Endodermal cell (in vitro differentiated cells): ENCODE measurements at regions not wholly inside any gene's neighbourhood (a gene's known extent, or its start where the extent isn't known, plus 50 kb on each side); places are given as distances from the start of the nearest gene placed in this dataset.

Experiments
- DNase-seq: peaks from one replicate; pipeline ENCODE4 v3.0.0-alpha.2; 2017
- H3K27ac ChIP-seq: 2 replicates; pipeline ENCODE4 v1.5.1; 2013; ENCODE audit warnings: mild to moderate bottlenecking, low read depth, low read length, moderate library complexity
- H3K27me3 ChIP-seq: 2 replicates; pipeline ENCODE4 v1.6.1; 2013; ENCODE audit warnings: mild to moderate bottlenecking, low read length, moderate library complexity; ENCODE audit not compliant: insufficient read depth, control insufficient read depth, poor library complexity, severe bottlenecking
- H3K36me3 ChIP-seq: 2 replicates; pipeline ENCODE4 v1.7.0; 2013; ENCODE audit warnings: mild to moderate bottlenecking, low read length, moderate library complexity; ENCODE audit not compliant: control insufficient read depth, insufficient read depth
- H3K4me1 ChIP-seq: one replicate; pipeline ENCODE4 v1.7.0; 2013; ENCODE audit warnings: low read length; ENCODE audit not compliant: control insufficient read depth, insufficient read depth
- H3K4me3 ChIP-seq: 2 replicates; pipeline ENCODE4 v1.5.1; 2013; ENCODE audit warnings: mild to moderate bottlenecking, low read length, moderate library complexity
- H3K9ac ChIP-seq: 2 replicates; pipeline ENCODE4 v1.6.1; 2013; ENCODE audit warnings: mild to moderate bottlenecking, low read length, moderate library complexity; ENCODE audit not compliant: poor library complexity, severe bottlenecking; ENCODE audit errors: extremely low read depth
- H3K9me3 ChIP-seq: 2 replicates; pipeline ENCODE4 v1.6.1; 2013; ENCODE audit warnings: mild to moderate bottlenecking, low read length, moderate library complexity; ENCODE audit not compliant: control insufficient read depth
- H3K27ac Mint-ChIP-seq: 2 replicates; pipeline ENCODE4 v1.8.0; 2020; ENCODE audit warnings: mixed read lengths
- H3K27me3 Mint-ChIP-seq: 2 replicates; pipeline ENCODE4 v1.8.0; 2021; ENCODE audit warnings: mild to moderate bottlenecking, mixed read lengths; ENCODE audit not compliant: insufficient read depth
- H3K36me3 Mint-ChIP-seq: 2 replicates; pipeline ENCODE4 v1.8.0; 2020; ENCODE audit warnings: low read depth, mixed read lengths
- H3K4me1 Mint-ChIP-seq: 2 replicates; pipeline ENCODE4 v1.8.0; 2020; ENCODE audit warnings: mixed read lengths
- H3K4me3 Mint-ChIP-seq: 2 replicates; pipeline ENCODE4 v1.8.0; 2020; ENCODE audit warnings: mild to moderate bottlenecking, moderate library complexity, mixed read lengths
- H3K9me3 Mint-ChIP-seq: 2 replicates; pipeline ENCODE4 v1.8.0; 2020; ENCODE audit warnings: mild to moderate bottlenecking, mixed read lengths
- CTCF ChIP-seq: fragments of 200-600 bp; sonication (generic); conservative IDR thresholded peaks from 2 replicates; pipeline ENCODE4 v1.5.0; 2021; ENCODE audit warnings: antibody characterized with exemption, mild to moderate bottlenecking
- WGBS, 2 experiments: methylation state at CpG; one replicate each; pipeline versions ENCODE4 v1.1.5 to v1.1.7; 2013; ENCODE audit warnings: missing lambda C conversion rate in 2 of 2, mixed read lengths in 1 of 2; ENCODE audit not compliant: insufficient coverage in 1 of 2, insufficient read length in 1 of 2; 5-methylcytosine and 5-hydroxymethylcytosine counted together

- Mint-ChIP-seq H3K27me3 (no peaks in the 10 kb centered on the region), H3K4me1 (peaks cover 40% of the 10 kb centered on the region), H3K36me3 (no peaks in the 10 kb centered on the region), H3K4me3 (no peak overlapping the region), H3K27ac (no peak overlapping the region), H3K9me3 (peaks cover 1% of the 10 kb centered on the region)
- no peak overlapping the region for H3K9ac ChIP-seq
- no peak for DNase-seq
- no peak overlapping the region for H3K27ac ChIP-seq
- no peaks in the 10 kb centered on the region for H3K36me3 ChIP-seq
- no peaks in the 10 kb centered on the region for H3K9me3 ChIP-seq
- TF ChIP-seq CTCF = no peak
- 64 to 66% methylated on average over 4 to 6 of the region's 6 CpGs for WGBS, 2 experiments
- H3K4me1 ChIP-seq = peaks cover 12% of the 10 kb centered on the region
- H3K27me3 ChIP-seq = no peaks in the 10 kb centered on the region
- H3K4me3 ChIP-seq = no peak overlapping the region
Observed at GRCh38 chr5:82419559-82420332, 141.6 kb upstream of the RPS23 start.

- Histone ChIP-seq H3K4me1 (peaks cover 12% of the 10 kb centered on the region), H3K9me3 (no peaks in the 10 kb centered on the region), H3K4me3 (no peak overlapping the region), H3K27me3 (no peaks in the 10 kb centered on the region), H3K9ac (no peak overlapping the region), H3K27ac (no peak overlapping the region), H3K36me3 (no peaks in the 10 kb centered on the region)
- H3K9me3 Mint-ChIP-seq = peaks cover 1% of the 10 kb centered on the region
- no peak overlapping the region for H3K4me3 Mint-ChIP-seq
- peaks cover 45% of the 10 kb centered on the region for H3K4me1 Mint-ChIP-seq
- H3K27ac Mint-ChIP-seq = no peak overlapping the region
- no peaks in the 10 kb centered on the region for H3K27me3 Mint-ChIP-seq
- no peak for TF ChIP-seq CTCF
- H3K36me3 Mint-ChIP-seq = no peaks in the 10 kb centered on the region
- no peak for DNase-seq
- WGBS, 2 experiments = 45% methylated on average over 2 of the region's 2 CpGs; no CpG with 5 or more reads in 1 of the 2 experiments
Observed at GRCh38 chr5:82418608-82418950, 140.4 kb upstream of the RPS23 start.

- WGBS, 2 experiments = 93 to 96% methylated on average over 4 to 11 of the region's 11 CpGs
- H3K27ac Mint-ChIP-seq = no peak overlapping the region
- Histone ChIP-seq H3K4me1 (peaks cover 12% of the 10 kb centered on the region), H3K27me3 (no peaks in the 10 kb centered on the region), H3K27ac (no peak overlapping the region), H3K36me3 (no peaks in the 10 kb centered on the region), H3K9me3 (no peaks in the 10 kb centered on the region), H3K9ac (no peak overlapping the region), H3K4me3 (no peak overlapping the region)
- H3K4me1 Mint-ChIP-seq = peaks cover 48% of the 10 kb centered on the region
- no peak overlapping the region for H3K4me3 Mint-ChIP-seq
- peaks cover 1% of the 10 kb centered on the region for H3K9me3 Mint-ChIP-seq
- TF ChIP-seq CTCF = no peak
- H3K36me3 Mint-ChIP-seq = no peaks in the 10 kb centered on the region
- DNase-seq = no peak
- H3K27me3 Mint-ChIP-seq = no peaks in the 10 kb centered on the region
Observed at GRCh38 chr5:82417776-82418607, 139.8 kb upstream of the RPS23 start.
